ENCODE measurements at regions not wholly inside any gene's neighbourhood (a gene's known extent, or its start where the extent isn't known, plus 50 kb on each side); places are given as distances from the start of the nearest gene placed in this dataset.

DNA sequence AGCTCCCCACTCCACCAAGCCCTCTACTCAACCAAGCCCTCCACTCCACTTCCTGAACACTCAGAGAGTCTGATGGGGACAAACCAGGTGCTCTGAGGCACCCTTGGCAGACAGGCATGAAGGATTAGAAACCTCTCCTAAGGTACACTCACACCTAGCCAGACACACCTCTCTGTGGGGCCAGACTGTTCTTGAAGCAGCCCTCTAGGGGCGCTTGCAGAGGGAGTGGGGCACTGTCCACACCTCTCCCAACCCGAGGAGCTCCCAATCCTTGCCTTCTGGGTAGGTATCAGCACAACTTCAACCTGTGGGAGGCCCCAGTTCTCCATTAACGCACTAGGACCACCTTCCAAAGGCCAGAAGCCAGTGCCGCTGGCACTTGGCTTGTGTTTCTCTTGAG is 108.7 kb upstream of the VSTM2B start:
- TF ChIP-seq CTCF (IDR thresholded peaks at IDR 0.05) (no peak), EP300 (IDR thresholded peaks at IDR 0.05) (no peak), POLR2AphosphoS5 (IDR thresholded peaks at IDR 0.05) (no peak), POLR2A (IDR thresholded peaks at IDR 0.05) (no peak)
